ENCODE measurements at regions not wholly inside any gene's neighbourhood (a gene's known extent, or its start where the extent isn't known, plus 50 kb on each side); places are given as distances from the start of the nearest gene placed in this dataset.
A peak's percentile ranks its signal among the peaks of the same experiment; 100 is the strongest.

- FAIRE-seq (no peak), DNase-seq (no peak)
- H3K9me3 ChIP-seq (ENCODE audit: control insufficient read depth in 2 of 3, insufficient read depth in 1 of 3, low read length in 3 of 3): no peaks in the 10 kb centered on the region
- peaks cover 6 to 21% (median 10%) of the 10 kb centered on the region in 3 donors for H3K4me1 ChIP-seq (ENCODE audit: control insufficient read depth in 2 of 3, insufficient read depth in 2 of 3, low read depth in 1 of 3, low read length in 3 of 3)
- TF ChIP-seq, protein P1, sequence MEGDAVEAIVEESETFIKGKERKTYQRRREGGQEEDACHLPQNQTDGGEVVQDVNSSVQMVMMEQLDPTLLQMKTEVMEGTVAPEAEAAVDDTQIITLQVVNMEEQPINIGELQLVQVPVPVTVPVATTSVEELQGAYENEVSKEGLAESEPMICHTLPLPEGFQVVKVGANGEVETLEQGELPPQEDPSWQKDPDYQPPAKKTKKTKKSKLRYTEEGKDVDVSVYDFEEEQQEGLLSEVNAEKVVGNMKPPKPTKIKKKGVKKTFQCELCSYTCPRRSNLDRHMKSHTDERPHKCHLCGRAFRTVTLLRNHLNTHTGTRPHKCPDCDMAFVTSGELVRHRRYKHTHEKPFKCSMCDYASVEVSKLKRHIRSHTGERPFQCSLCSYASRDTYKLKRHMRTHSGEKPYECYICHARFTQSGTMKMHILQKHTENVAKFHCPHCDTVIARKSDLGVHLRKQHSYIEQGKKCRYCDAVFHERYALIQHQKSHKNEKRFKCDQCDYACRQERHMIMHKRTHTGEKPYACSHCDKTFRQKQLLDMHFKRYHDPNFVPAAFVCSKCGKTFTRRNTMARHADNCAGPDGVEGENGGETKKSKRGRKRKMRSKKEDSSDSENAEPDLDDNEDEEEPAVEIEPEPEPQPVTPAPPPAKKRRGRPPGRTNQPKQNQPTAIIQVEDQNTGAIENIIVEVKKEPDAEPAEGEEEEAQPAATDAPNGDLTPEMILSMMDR (IDR thresholded peaks at IDR 0.05; ENCODE audit: borderline replicate concordance, extremely low read depth, insufficient read depth): no peak
- H3K4me3 ChIP-seq (ENCODE audit: low read length in 3 of 3): no peak overlapping the region
- no peaks in the 10 kb centered on the region for H3K36me3 ChIP-seq (ENCODE audit: control insufficient read depth in 2 of 3, insufficient read depth in 3 of 3, low read length in 3 of 3)
- H3K9ac ChIP-seq (ENCODE audit: low read length in 3 of 3): no peak overlapping the region
- H3K27me3 ChIP-seq (ENCODE audit: control insufficient read depth, insufficient read depth, low read length): no peaks in the 10 kb centered on the region
- intact Hi-C loops (cut with DNase I): no loop called here
- H3K27ac ChIP-seq (ENCODE audit: low read depth in 2 of 2, low read length in 2 of 2): peak overlapping the region in 1 of 2 donors; percentile 10
Measured at GRCh38 chr3:8442993-8443650, 58.5 kb upstream of the LMCD1 start.

DNA sequence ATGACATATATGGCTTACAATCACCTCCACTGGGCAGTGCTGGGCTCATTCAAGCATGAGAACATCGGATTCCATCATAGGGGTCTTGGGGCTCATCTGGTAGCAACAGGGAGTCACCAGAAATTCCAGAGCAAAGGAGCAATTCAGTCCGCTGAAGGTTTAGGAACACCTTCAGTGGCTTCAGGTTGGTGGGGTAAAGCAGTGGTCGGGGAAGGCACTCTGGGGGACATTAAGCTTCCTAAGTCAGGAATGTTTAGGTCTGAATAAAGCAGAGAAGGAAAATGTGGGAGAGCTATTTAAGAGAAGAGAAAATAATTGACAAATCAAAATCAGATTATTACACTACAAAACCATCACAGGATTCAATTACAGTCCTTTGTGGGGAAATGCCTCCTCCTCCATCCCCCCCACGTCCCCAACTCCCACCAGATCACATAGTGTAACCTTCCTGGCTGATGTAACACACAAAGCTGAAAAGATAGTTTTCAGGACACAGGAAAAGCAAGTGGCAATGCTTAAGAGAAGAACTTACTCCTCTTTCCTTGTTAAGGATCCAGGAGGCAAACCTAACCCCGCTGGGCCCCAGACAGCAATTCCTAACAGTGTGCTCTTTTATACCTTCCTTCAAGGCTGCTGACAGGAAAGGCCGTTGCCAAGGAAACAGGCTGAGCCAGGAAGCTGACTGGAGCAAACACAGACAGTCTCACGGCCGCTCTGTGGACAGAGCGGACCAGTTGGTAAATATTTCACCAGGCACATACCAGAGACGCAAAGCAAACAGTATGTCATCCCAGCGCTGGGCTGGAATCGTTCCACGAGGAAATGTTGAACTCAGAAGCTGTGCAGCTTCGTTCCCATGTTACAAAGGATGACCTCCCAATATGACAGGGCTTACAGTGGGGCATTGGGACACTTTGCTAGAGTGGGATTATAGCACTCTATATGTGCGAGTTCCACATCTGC, 57.5 kb upstream of the LMCD1 start:
- DNase-seq: peak; percentile 93 to 97 (median 96)
- no peaks in the 10 kb centered on the region for H3K9me3 ChIP-seq (ENCODE audit: control insufficient read depth in 2 of 3, insufficient read depth in 1 of 3, low read length in 3 of 3)
- no peaks in the 10 kb centered on the region for H3K27me3 ChIP-seq (ENCODE audit: control insufficient read depth, insufficient read depth, low read length)
- peak overlapping the region; percentile 66 to 90 for H3K27ac ChIP-seq (ENCODE audit: low read depth in 2 of 2, low read length in 2 of 2)
- FAIRE-seq: peak; percentile 95
- no peaks in the 10 kb centered on the region for H3K36me3 ChIP-seq (ENCODE audit: control insufficient read depth in 2 of 3, insufficient read depth in 3 of 3, low read length in 3 of 3)
- H3K4me3 ChIP-seq (ENCODE audit: low read length in 3 of 3): peak overlapping the region; percentile 8 to 48 (median 28)
- peaks cover 6 to 21% (median 10%) of the 10 kb centered on the region in 3 donors for H3K4me1 ChIP-seq (ENCODE audit: control insufficient read depth in 2 of 3, insufficient read depth in 2 of 3, low read depth in 1 of 3, low read length in 3 of 3)
- TF ChIP-seq, protein P1 (IDR thresholded peaks at IDR 0.05; ENCODE audit: borderline replicate concordance, extremely low read depth, insufficient read depth): no peak
- peak overlapping the region in 2 of 3 donors; percentile 17 to 57 for H3K9ac ChIP-seq (ENCODE audit: low read length in 3 of 3)
- intact Hi-C loops (cut with DNase I): no loop called here

- peaks cover 6 to 21% (median 10%) of the 10 kb centered on the region in 3 donors for H3K4me1 ChIP-seq (ENCODE audit: control insufficient read depth in 2 of 3, insufficient read depth in 2 of 3, low read depth in 1 of 3, low read length in 3 of 3)
- intact Hi-C loops (cut with DNase I): no loop called here
- no peaks in the 10 kb centered on the region for H3K36me3 ChIP-seq (ENCODE audit: control insufficient read depth in 2 of 3, insufficient read depth in 3 of 3, low read length in 3 of 3)
- TF ChIP-seq, protein P1 (IDR thresholded peaks at IDR 0.05; ENCODE audit: borderline replicate concordance, extremely low read depth, insufficient read depth): no peak
- H3K4me3 ChIP-seq (ENCODE audit: low read length in 3 of 3): peak overlapping the region in 1 of 3 donors; percentile 28
- no peak for DNase-seq
- H3K9ac ChIP-seq (ENCODE audit: low read length in 3 of 3): no peak overlapping the region
- H3K9me3 ChIP-seq (ENCODE audit: control insufficient read depth in 2 of 3, insufficient read depth in 1 of 3, low read length in 3 of 3): no peaks in the 10 kb centered on the region
- FAIRE-seq: no peak
- peak overlapping the region; percentile 3 to 33 for H3K27ac ChIP-seq (ENCODE audit: low read depth in 2 of 2, low read length in 2 of 2)
- no peaks in the 10 kb centered on the region for H3K27me3 ChIP-seq (ENCODE audit: control insufficient read depth, insufficient read depth, low read length)
Measured at GRCh38 chr3:8444883-8445282, 56.7 kb upstream of the LMCD1 start.

Data from kidney (tissue), 13 donors.